HG03064 (cell line): ENCODE measurements at regions not wholly inside any gene's neighbourhood (a gene's known extent, or its start where the extent isn't known, plus 50 kb on each side); places are given as distances from the start of the nearest gene placed in this dataset.
A peak's percentile ranks its signal among the peaks of the same experiment; 100 is the strongest.

Experiments
- ATAC-seq: cut with Tn5 transposase; IDR thresholded peaks from one replicate; pipeline ENCODE4 v1.9.1; 2021; ENCODE audit warnings: low read depth; ENCODE audit not compliant: unreplicated experiment

DNA sequence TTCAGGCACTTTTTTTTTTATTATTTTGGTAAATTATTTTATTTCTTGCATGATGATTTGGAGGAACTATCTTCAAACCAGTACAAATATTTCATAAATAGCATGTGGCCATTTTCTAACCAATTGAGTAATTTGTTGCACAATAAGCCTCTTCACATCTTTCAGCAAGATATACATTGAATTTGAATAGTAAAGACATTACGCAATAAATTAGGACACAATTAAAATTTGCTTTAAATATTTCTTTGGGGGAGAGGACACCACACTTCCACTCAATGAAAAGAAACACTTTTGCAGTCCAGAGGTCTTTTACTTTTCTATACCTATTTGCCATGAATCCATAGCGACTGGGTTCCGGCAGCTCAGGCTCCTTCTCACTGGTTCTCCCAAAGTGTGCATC lies 762.6 kb upstream of the GOLIM4 start:
- no peak for ATAC-seq

DNA sequence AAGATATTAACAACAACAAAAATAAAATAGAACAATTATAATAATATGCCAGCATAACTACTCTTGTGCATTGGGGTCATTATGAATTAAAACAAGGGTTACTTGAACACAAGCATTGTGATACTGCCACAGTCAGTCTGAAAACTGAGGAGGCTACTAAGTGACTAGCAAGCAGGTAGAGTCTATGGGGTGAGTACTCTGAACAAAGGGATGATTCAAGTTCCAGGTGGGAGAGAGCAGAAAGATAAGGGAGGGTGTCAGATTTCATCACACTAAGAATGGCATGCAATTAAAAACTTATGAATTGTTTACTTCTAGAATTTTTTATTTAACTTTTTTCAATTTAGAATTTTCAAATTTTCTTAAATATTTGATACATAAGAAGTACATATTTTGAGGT lies 754.4 kb upstream of the GOLIM4 start:
- no peak for ATAC-seq

DNA sequence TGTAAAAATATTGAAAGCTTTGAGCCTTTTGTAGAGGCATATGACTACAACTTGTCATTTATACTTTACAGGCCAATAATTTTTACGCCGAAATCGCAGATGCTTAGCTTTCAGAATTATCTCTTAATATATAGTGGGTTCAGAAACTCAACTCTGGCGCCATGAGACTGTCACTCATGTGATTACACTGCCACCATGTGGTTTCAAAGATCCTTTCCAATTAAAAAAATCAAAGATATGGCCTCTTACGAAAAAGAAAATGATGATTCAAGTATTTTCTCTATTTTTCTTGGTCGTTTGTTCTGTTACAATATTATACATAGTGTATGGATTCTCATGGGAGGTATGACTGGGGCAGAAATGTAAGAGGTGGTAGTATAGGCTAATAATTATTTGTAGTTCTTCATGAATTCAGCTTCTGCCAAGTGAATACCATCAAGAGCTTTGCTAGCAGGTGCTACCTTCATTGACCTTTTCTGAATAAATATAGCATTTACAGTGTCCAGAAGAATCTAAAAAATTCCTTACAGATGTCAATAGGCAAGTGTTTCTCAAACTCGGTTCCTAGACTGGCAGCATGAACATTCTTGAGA lies 751.7 kb upstream of the GOLIM4 start:
- peak; percentile 61 for ATAC-seq

GRCh38 chr3:168844894-168845482 lies 749.3 kb upstream of the GOLIM4 start:
- ATAC-seq = no peak

DNA sequence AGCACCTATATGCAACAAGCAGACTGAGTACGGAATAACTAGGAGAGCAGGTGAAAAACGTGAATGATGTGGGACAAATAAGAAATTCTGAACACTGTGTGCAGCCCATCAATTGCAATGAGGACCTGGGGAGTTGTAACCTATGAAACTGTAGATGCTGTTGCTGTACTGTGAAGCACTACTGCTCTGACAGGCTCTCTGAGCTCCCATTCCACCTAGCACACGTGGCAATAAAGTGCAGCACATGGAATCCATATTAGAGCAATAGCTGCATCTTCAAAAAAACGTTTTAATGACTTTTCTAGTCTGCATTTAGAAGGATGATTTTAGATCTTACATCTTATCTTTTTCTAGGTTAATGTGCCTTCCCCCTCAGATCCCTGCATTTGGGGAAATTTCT lies 748.7 kb upstream of the GOLIM4 start:
- no peak for ATAC-seq

DNA sequence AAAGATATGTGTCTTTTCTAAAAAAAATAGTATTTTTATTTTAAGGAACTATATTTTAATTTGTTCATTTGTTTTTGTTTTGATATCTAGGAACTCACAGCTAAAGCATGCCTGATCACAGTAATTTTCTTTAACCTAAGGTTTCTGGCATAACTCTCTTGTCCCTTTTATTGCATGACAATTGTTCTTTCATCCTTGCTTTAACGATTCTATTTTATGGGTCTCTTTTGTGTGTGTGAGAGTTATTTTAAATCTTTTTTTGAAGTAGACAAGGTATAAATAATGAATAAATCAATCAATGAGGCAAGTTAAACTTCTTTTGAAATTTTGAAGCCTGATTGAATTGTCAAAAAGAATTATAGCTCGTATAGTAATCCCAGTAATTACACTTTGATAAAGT lies 747.8 kb upstream of the GOLIM4 start:
- ATAC-seq = no peak

GRCh38 chr3:168839653-168840052 lies 743.9 kb upstream of the GOLIM4 start:
- ATAC-seq = no peak

- no peak for ATAC-seq
Observed at GRCh38 chr3:168834558-168834957, 738.8 kb upstream of the GOLIM4 start.

DNA sequence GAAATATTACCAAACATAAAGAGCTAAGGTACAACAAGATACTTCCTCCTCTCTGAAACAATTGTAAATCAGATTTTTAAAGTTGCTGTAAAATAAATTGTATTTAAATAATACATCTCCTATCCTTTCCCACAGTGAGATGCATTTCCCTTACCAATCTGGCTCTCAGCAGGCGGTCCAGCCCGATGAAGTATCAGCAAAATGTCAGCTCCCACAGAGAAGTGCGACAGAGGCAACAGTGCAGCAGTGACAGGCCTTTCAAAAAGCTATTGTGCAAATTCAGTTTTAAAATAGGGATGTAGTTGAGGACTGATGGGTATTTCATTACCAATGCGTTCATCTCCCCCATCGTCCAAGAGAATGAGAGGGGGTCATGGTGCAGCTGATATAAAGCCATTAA lies 733.2 kb upstream of the GOLIM4 start:
- ATAC-seq = no peak

GRCh38 chr3:168828536-168828935 lies 732.8 kb upstream of the GOLIM4 start:
- ATAC-seq = no peak

DNA sequence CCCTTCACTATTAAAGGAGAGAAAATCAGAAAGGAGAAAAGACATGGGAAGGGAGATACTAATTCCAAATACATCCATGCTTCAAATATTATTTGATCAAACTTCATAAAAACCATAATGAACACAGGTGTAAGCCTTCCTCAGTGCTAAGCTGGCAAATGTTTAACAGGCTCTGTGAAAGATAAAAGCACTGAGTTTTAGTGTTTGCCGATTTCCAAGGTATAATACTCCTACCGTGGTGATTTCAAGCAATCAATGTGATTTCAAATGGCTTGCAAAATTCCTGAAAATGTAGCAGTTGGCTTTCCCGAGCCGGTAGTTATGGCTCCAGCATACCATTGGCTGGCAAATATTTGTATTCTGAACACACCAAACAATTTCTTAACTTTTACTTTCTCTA lies 732.3 kb upstream of the GOLIM4 start:
- no peak for ATAC-seq

DNA sequence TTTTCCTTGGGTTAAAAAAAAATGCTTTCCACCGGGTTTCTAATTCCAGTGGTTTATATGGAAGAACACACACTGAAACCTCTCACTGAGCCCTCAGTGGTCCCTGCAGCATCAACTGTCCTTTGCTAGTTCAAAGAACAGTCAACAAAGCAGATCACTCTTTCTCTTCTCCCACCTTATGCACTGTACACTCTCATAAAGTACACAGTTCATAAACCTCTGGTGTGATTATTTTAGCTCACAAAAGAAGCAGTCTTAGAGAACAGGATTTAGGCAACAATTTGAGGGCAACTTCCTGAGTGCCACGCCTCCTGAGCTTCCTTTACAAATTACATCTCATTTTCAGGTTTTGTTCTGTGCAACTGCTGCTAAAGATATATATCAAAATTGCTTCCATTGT lies 728.4 kb upstream of the GOLIM4 start:
- ATAC-seq = no peak

GRCh38 chr3:168823466-168823865 lies 727.7 kb upstream of the GOLIM4 start:
- no peak for ATAC-seq

DNA sequence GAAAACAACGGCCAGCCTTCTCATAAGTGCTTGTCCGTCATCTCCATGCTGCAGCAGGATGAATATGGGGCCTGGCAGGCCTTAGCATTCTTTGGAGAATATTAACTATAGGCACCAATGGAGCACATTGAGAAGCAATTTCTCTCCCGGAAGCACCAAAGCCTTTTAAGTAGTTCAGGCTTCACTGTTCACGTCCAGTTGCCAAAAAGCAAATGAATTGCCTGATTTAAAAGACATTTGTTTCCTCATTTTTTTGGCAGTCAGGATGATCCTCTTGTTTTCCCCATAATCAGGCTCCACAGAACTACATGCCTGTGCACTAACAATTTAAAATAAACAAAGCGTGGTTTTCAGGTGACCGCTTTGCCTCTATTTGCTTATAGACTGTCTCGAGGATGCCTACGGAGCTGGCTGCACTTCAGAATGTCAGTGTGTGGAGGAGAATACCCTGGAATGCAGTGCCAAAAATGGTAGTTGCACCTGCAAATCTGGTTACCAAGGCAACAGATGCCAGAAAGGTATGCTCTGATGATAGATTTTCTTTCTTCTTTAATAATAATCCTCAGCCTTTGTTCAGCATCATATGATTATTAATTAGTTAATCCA lies 725.2 kb upstream of the GOLIM4 start:
- ATAC-seq = no peak

GRCh38 chr3:168817177-168817576 lies 721.5 kb upstream of the GOLIM4 start:
- no peak for ATAC-seq

- ATAC-seq = no peak
Observed at GRCh38 chr3:168815946-168816345, 720.2 kb upstream of the GOLIM4 start.

GRCh38 chr3:168813225-168813802 lies 717.6 kb upstream of the GOLIM4 start:
- no peak for ATAC-seq

- no peak for ATAC-seq
Observed at GRCh38 chr3:168812234-168812633, 716.5 kb upstream of the GOLIM4 start.

- no peak for ATAC-seq
Observed at GRCh38 chr3:168808596-168808995, 712.9 kb upstream of the GOLIM4 start.

GRCh38 chr3:168807448-168807847 lies 711.7 kb upstream of the GOLIM4 start:
- ATAC-seq = no peak

DNA sequence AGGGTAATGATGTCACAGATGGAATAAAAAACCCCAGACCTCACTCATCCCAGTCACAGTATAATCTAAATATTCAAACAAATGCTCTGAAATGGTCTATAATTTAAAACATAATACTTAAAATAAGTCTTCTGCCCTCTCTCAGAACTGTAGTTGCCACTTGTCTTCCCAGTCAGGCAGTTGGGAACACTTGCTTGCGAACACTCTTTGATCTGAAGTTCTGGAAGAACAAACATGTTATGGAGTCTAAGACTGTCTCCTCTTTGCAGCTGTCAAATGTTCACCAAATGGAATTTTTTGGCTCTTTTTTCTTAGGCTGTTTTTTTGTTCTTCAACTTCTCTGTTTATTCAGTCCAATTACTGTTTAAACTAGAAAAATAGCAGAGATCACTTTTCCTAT lies 711.1 kb upstream of the GOLIM4 start:
- no peak for ATAC-seq

- ATAC-seq = no peak
Observed at GRCh38 chr3:168803536-168803935, 707.8 kb upstream of the GOLIM4 start.
